ENCODE measurements at regions not wholly inside any gene's neighbourhood (a gene's known extent, or its start where the extent isn't known, plus 50 kb on each side); places are given as distances from the start of the nearest gene placed in this dataset.

- no peak for DNase-seq (ENCODE audit: extremely low read depth, low read depth)
- TF ChIP-seq CTCF (IDR thresholded peaks at IDR 0.05; ENCODE audit: low read depth, low read length), result no peak
Observed at GRCh38 chr2:22329211-22330154, 1055.5 kb upstream of the KLHL29 start.

- DNase-seq (ENCODE audit: extremely low read depth, low read depth), result no peak
- TF ChIP-seq CTCF (IDR thresholded peaks at IDR 0.05; ENCODE audit: low read depth, low read length), result no peak
Observed at GRCh38 chr2:22336414-22336813, 1048.6 kb upstream of the KLHL29 start.

GRCh38 chr2:22340716-22341115 lies 1044.3 kb upstream of the KLHL29 start:
- DNase-seq (ENCODE audit: extremely low read depth, low read depth), result no peak
- no peak for TF ChIP-seq CTCF (IDR thresholded peaks at IDR 0.05; ENCODE audit: low read depth, low read length)

GRCh38 chr2:22347306-22347705 lies 1037.7 kb upstream of the KLHL29 start:
- no peak for DNase-seq (ENCODE audit: extremely low read depth, low read depth)
- TF ChIP-seq CTCF (IDR thresholded peaks at IDR 0.05; ENCODE audit: low read depth, low read length), result no peak

GRCh38 chr2:22350621-22351020 lies 1034.4 kb upstream of the KLHL29 start:
- TF ChIP-seq CTCF (IDR thresholded peaks at IDR 0.05; ENCODE audit: low read depth, low read length), result no peak
- DNase-seq (ENCODE audit: extremely low read depth, low read depth), result no peak

- TF ChIP-seq CTCF (IDR thresholded peaks at IDR 0.05; ENCODE audit: low read depth, low read length), result peak; percentile 26
- no peak for DNase-seq (ENCODE audit: extremely low read depth, low read depth)
Observed at GRCh38 chr2:22355816-22356433, 1029.1 kb upstream of the KLHL29 start.

- TF ChIP-seq CTCF (IDR thresholded peaks at IDR 0.05; ENCODE audit: low read depth, low read length), result no peak
- no peak for DNase-seq (ENCODE audit: extremely low read depth, low read depth)
Observed at GRCh38 chr2:22359071-22359672, 1025.8 kb upstream of the KLHL29 start.
